MM.1S (cell line): ENCODE measurements at regions not wholly inside any gene's neighbourhood (a gene's known extent, or its start where the extent isn't known, plus 50 kb on each side); places are given as distances from the start of the nearest gene placed in this dataset.

ENCODE experiments used
- DNase-seq: peaks from one replicate; pipeline ENCODE4 v3.0.0-alpha.2; 2015
- H2AFZ ChIP-seq: fragments of 300-600 bp; sonication (generic); 2 replicates; pipeline ENCODE4 v1.6.0; 2016; ENCODE audit warnings: antibody characterized with exemption, low read length
- H3F3A ChIP-seq: fragments of 300-600 bp; sonication (generic); 2 replicates; pipeline ENCODE4 v1.6.1; 2016; ENCODE audit warnings: mild to moderate bottlenecking, antibody characterized with exemption, low read length, moderate library complexity, mixed read lengths; ENCODE audit not compliant: insufficient read depth
- H3K27ac ChIP-seq: fragments of 300-600 bp; sonication (generic); 2 replicates; pipeline ENCODE4 v1.5.1; 2016; ENCODE audit warnings: mild to moderate bottlenecking, low read length
- H3K27me3 ChIP-seq: fragments of 300-600 bp; sonication (generic); replicated peaks from 2 replicates; pipeline ENCODE4 v1.6.0; 2016; ENCODE audit warnings: low read length; ENCODE audit not compliant: insufficient read depth
- H3K36me3 ChIP-seq: fragments of 300-600 bp; sonication (generic); replicated peaks from 2 replicates; pipeline ENCODE4 v1.6.1; 2016; ENCODE audit warnings: mild to moderate bottlenecking, low read length, mixed read lengths; ENCODE audit not compliant: insufficient read depth
- H3K4me1 ChIP-seq: fragments of 300-600 bp; sonication (generic); 2 replicates; pipeline ENCODE4 v1.6.1; 2016; ENCODE audit warnings: low read length, mixed read lengths
- H3K4me2 ChIP-seq: fragments of 300-600 bp; sonication (generic); 2 replicates; pipeline ENCODE4 v1.6.0; 2016; ENCODE audit warnings: low read depth, low read length
- H3K4me3 ChIP-seq: fragments of 300-600 bp; sonication (generic); 2 replicates; pipeline ENCODE4 v1.5.1; 2016; ENCODE audit warnings: low read length, mixed read lengths
- H3K79me2 ChIP-seq: fragments of 300-600 bp; sonication (generic); 2 replicates; pipeline ENCODE4 v1.6.1; 2016; ENCODE audit warnings: mixed run types, low read length, mixed read lengths
- H3K9ac ChIP-seq: fragments of 300-600 bp; sonication (generic); 2 replicates; pipeline ENCODE4 v1.6.1; 2016; ENCODE audit warnings: low read length, mixed read lengths
- H3K9me2 ChIP-seq: fragments of 300-600 bp; sonication (generic); replicated peaks from 2 replicates; pipeline ENCODE4 v1.6.1; 2016; ENCODE audit warnings: mild to moderate bottlenecking, low read length, mixed read lengths; ENCODE audit not compliant: insufficient read depth
- H3K9me3 ChIP-seq: fragments of 300-600 bp; sonication (generic); replicated peaks from 2 replicates; pipeline ENCODE4 v1.6.1; 2016; ENCODE audit warnings: mild to moderate bottlenecking, low read length, mixed read lengths; ENCODE audit not compliant: insufficient read depth
- H4K20me1 ChIP-seq: fragments of 300-600 bp; sonication (generic); 2 replicates; pipeline ENCODE4 v1.6.1; 2016; ENCODE audit warnings: mild to moderate bottlenecking, low read length, moderate library complexity, mixed read lengths; ENCODE audit not compliant: insufficient read depth
- CTCF ChIP-seq: fragments of 300-600 bp; sonication (generic); IDR thresholded peaks from 2 replicates; pipeline ENCODE4 v1.5.1; 2016; ENCODE audit warnings: antibody characterized with exemption, low read length, mixed read lengths
- EZH2 ChIP-seq: fragments of 300-600 bp; sonication (generic); optimal IDR thresholded peaks from 2 replicates; pipeline ENCODE3; 2017; ENCODE audit warnings: low read depth, mild to moderate bottlenecking, antibody characterized with exemption, low read length, mixed read lengths
- EZH2phosphoT487 ChIP-seq: fragments of 300-600 bp; sonication (generic); IDR thresholded peaks from 2 replicates; pipeline ENCODE4 v1.6.1; 2018; ENCODE audit warnings: antibody characterized with exemption, low read length

- Histone ChIP-seq H3F3A (no peaks in the 10 kb centered on the region), H3K9me3 (no peaks in the 10 kb centered on the region), H3K36me3 (no peaks in the 10 kb centered on the region), H3K79me2 (no peaks in the 10 kb centered on the region), H3K27ac (no peak overlapping the region), H4K20me1 (no peaks in the 10 kb centered on the region), H2AFZ (no peak overlapping the region), H3K4me3 (no peak overlapping the region), H3K4me2 (no peak overlapping the region), H3K27me3 (no peaks in the 10 kb centered on the region), H3K9me2 (no peaks in the 10 kb centered on the region), H3K9ac (no peak overlapping the region), H3K4me1 (no peaks in the 10 kb centered on the region)
- no peak for DNase-seq
- TF ChIP-seq EZH2 (no peak), EZH2phosphoT487 (no peak), CTCF (no peak)
Measured at GRCh38 chrX:39985071-39985470, 112.7 kb downstream of the BCOR start.

- Histone ChIP-seq H2AFZ (no peak overlapping the region), H3K27ac (no peak overlapping the region), H3K27me3 (no peaks in the 10 kb centered on the region), H4K20me1 (no peaks in the 10 kb centered on the region), H3F3A (no peaks in the 10 kb centered on the region), H3K4me1 (no peaks in the 10 kb centered on the region), H3K4me2 (no peak overlapping the region), H3K9ac (no peak overlapping the region), H3K4me3 (no peak overlapping the region), H3K36me3 (no peaks in the 10 kb centered on the region), H3K79me2 (no peaks in the 10 kb centered on the region), H3K9me3 (no peaks in the 10 kb centered on the region), H3K9me2 (no peaks in the 10 kb centered on the region)
- TF ChIP-seq CTCF: no peak
- no peak for TF ChIP-seq EZH2
- TF ChIP-seq EZH2phosphoT487: no peak
- DNase-seq: no peak
Measured at GRCh38 chrX:39985551-39985950, 112.2 kb downstream of the BCOR start.

GRCh38 chrX:39988496-39988895, 109.3 kb downstream of the BCOR start:
- H3K4me3 ChIP-seq: no peak overlapping the region
- no peaks in the 10 kb centered on the region for H4K20me1 ChIP-seq
- H3K36me3 ChIP-seq: no peaks in the 10 kb centered on the region
- H3K27ac ChIP-seq: no peak overlapping the region
- no peaks in the 10 kb centered on the region for H3K4me1 ChIP-seq
- no peaks in the 10 kb centered on the region for H3K9me2 ChIP-seq
- no peaks in the 10 kb centered on the region for H3K79me2 ChIP-seq
- no peak for DNase-seq
- no peak overlapping the region for H3K9ac ChIP-seq
- TF ChIP-seq CTCF (no peak), EZH2 (no peak), EZH2phosphoT487 (no peak)
- H3K4me2 ChIP-seq: no peak overlapping the region
- no peaks in the 10 kb centered on the region for H3K9me3 ChIP-seq
- no peaks in the 10 kb centered on the region for H3K27me3 ChIP-seq
- H2AFZ ChIP-seq: no peak overlapping the region
- H3F3A ChIP-seq: no peaks in the 10 kb centered on the region

- no peak overlapping the region for H3K27ac ChIP-seq
- H3F3A ChIP-seq: no peaks in the 10 kb centered on the region
- H4K20me1 ChIP-seq: no peaks in the 10 kb centered on the region
- no peaks in the 10 kb centered on the region for H3K4me1 ChIP-seq
- no peaks in the 10 kb centered on the region for H3K27me3 ChIP-seq
- no peak overlapping the region for H3K9ac ChIP-seq
- no peaks in the 10 kb centered on the region for H3K79me2 ChIP-seq
- no peaks in the 10 kb centered on the region for H3K36me3 ChIP-seq
- H2AFZ ChIP-seq: no peak overlapping the region
- no peak overlapping the region for H3K4me3 ChIP-seq
- H3K9me3 ChIP-seq: no peaks in the 10 kb centered on the region
- H3K9me2 ChIP-seq: no peaks in the 10 kb centered on the region
- H3K4me2 ChIP-seq: no peak overlapping the region
- no peak for DNase-seq
- TF ChIP-seq EZH2phosphoT487 (no peak), EZH2 (no peak), CTCF (no peak)
Measured at GRCh38 chrX:39990388-39990787, 107.4 kb downstream of the BCOR start.
